Mesothelial cell of epicardium (in vitro differentiated cells): ENCODE measurements at regions not wholly inside any gene's neighbourhood (a gene's known extent, or its start where the extent isn't known, plus 50 kb on each side); places are given as distances from the start of the nearest gene placed in this dataset.

ENCODE experiments used
- DNase-seq, 2 experiments: peaks; one replicate each; pipeline ENCODE4 v3.0.0; 2021; ENCODE audit warnings: low spot score in 2 of 2; ENCODE audit not compliant: unreplicated experiment in 2 of 2
- H3K27ac Mint-ChIP-seq: 2 replicates; pipeline ENCODE4 v1.8.0; 2021; ENCODE audit warnings: mixed read lengths
- H3K27me3 Mint-ChIP-seq: 2 replicates; pipeline ENCODE4 v1.8.0; 2021; ENCODE audit warnings: low read depth, mixed read lengths
- H3K36me3 Mint-ChIP-seq: 2 replicates; pipeline ENCODE4 v1.8.0; 2021; ENCODE audit warnings: mixed read lengths
- H3K4me1 Mint-ChIP-seq: 2 replicates; pipeline ENCODE4 v1.8.0; 2021; ENCODE audit warnings: mixed read lengths
- H3K4me3 Mint-ChIP-seq: 2 replicates; pipeline ENCODE4 v1.8.0; 2021; ENCODE audit warnings: mild to moderate bottlenecking, moderate library complexity, mixed read lengths
- H3K9me3 Mint-ChIP-seq: 2 replicates; pipeline ENCODE4 v1.8.0; 2021; ENCODE audit warnings: mixed read lengths
- CTCF ChIP-seq: fragments of 200-600 bp; sonication (generic); IDR thresholded peaks from one replicate; pipeline ENCODE4 v1.5.0; 2021; ENCODE audit warnings: antibody characterized with exemption; ENCODE audit not compliant: unreplicated experiment

GRCh38 chr1:96411006-96411405 lies 310.6 kb upstream of the PTBP2 start:
- Mint-ChIP-seq H3K27ac (no peak overlapping the region), H3K36me3 (no peaks in the 10 kb centered on the region), H3K4me3 (no peak overlapping the region), H3K4me1 (no peaks in the 10 kb centered on the region), H3K9me3 (peaks cover 10% of the 10 kb centered on the region), H3K27me3 (peaks cover 2% of the 10 kb centered on the region)
- no peak for DNase-seq
- no peak for TF ChIP-seq CTCF

- Mint-ChIP-seq H3K36me3 (no peaks in the 10 kb centered on the region), H3K4me1 (no peaks in the 10 kb centered on the region), H3K4me3 (no peak overlapping the region), H3K27ac (no peak overlapping the region), H3K27me3 (no peaks in the 10 kb centered on the region), H3K9me3 (no peaks in the 10 kb centered on the region)
- no peak for DNase-seq
- TF ChIP-seq CTCF, result no peak
Observed at GRCh38 chr1:96414598-96414997, 307.0 kb upstream of the PTBP2 start.

GRCh38 chr1:96416111-96416595 lies 305.4 kb upstream of the PTBP2 start:
- Mint-ChIP-seq H3K9me3 (no peaks in the 10 kb centered on the region), H3K27ac (no peak overlapping the region), H3K36me3 (no peaks in the 10 kb centered on the region), H3K27me3 (no peaks in the 10 kb centered on the region), H3K4me3 (no peak overlapping the region), H3K4me1 (peaks cover 4% of the 10 kb centered on the region)
- TF ChIP-seq CTCF, result no peak
- no peak for DNase-seq

- Mint-ChIP-seq H3K27me3 (no peaks in the 10 kb centered on the region), H3K9me3 (no peaks in the 10 kb centered on the region), H3K36me3 (no peaks in the 10 kb centered on the region), H3K27ac (no peak overlapping the region), H3K4me3 (no peak overlapping the region), H3K4me1 (peaks cover 4% of the 10 kb centered on the region)
- no peak for DNase-seq
- no peak for TF ChIP-seq CTCF
Observed at GRCh38 chr1:96416701-96417444, 304.7 kb upstream of the PTBP2 start.

- Mint-ChIP-seq H3K4me3 (no peak overlapping the region), H3K27ac (no peak overlapping the region)
- no peak for DNase-seq
Observed at GRCh38 chr1:96418969-96419368, 302.6 kb upstream of the PTBP2 start.

More at GRCh38 chr1:96418969-96419368, 302.6 kb upstream of the PTBP2 start:
- Mint-ChIP-seq H3K4me1 (peaks cover 4% of the 10 kb centered on the region), H3K9me3 (no peaks in the 10 kb centered on the region), H3K27me3 (no peaks in the 10 kb centered on the region), H3K36me3 (no peaks in the 10 kb centered on the region)
- no peak for TF ChIP-seq CTCF
